Nephron (organoid): ENCODE measurements at regions not wholly inside any gene's neighbourhood (a gene's known extent, or its start where the extent isn't known, plus 50 kb on each side); places are given as distances from the start of the nearest gene placed in this dataset.
"Not testable (repeated sequence)": the region's sequence is repeated elsewhere in the genome, so short reads cannot be mapped to it uniquely, and the experiment has no call there.

Experiments used
- H3K27ac Mint-ChIP-seq, 3 experiments: 2 replicates each; pipeline ENCODE4 v1.8.0; 2020; ENCODE audit warnings: mixed read lengths in 3 of 3, mild to moderate bottlenecking in 2 of 3, moderate library complexity in 1 of 3
- H3K27me3 Mint-ChIP-seq: 2 replicates; pipeline ENCODE4 v1.8.0; 2021; ENCODE audit warnings: low read depth, mild to moderate bottlenecking, moderate library complexity, mixed read lengths
- H3K36me3 Mint-ChIP-seq: 2 replicates; pipeline ENCODE4 v1.8.0; 2020; ENCODE audit warnings: low read depth, mixed read lengths
- H3K4me1 Mint-ChIP-seq: 2 replicates; pipeline ENCODE4 v1.8.0; 2020; ENCODE audit warnings: mixed read lengths
- H3K4me3 Mint-ChIP-seq, 3 experiments: 2 replicates each; pipeline ENCODE4 v1.8.0; 2020; ENCODE audit warnings: mild to moderate bottlenecking in 3 of 3, mixed read lengths in 3 of 3, moderate library complexity in 2 of 3
- H3K9me3 Mint-ChIP-seq: 2 replicates; pipeline ENCODE4 v1.8.0; 2020; ENCODE audit warnings: mixed read lengths
- CTCF ChIP-seq, 3 experiments: fragments of 200-600 bp; sonication (generic); IDR thresholded peaks; one replicate each; pipeline ENCODE4 v1.5.0; 2021; ENCODE audit warnings: antibody characterized with exemption in 3 of 3; ENCODE audit not compliant: unreplicated experiment in 3 of 3

- H3K9me3 Mint-ChIP-seq = no peaks in the 10 kb centered on the region
Measured at GRCh38 chr20:47985092-47985850, 200.0 kb upstream of the SULF2 start.

GRCh38 chr20:47984437-47984836 is 199.2 kb upstream of the SULF2 start:
- H3K9me3 Mint-ChIP-seq = no peaks in the 10 kb centered on the region
- H3K27ac Mint-ChIP-seq = peak overlapping the region in 1 of 3 experiments; percentile 47
- H3K4me3 Mint-ChIP-seq = no peak overlapping the region
- TF ChIP-seq CTCF (IDR thresholded peaks at IDR 0.05; ENCODE audit: unreplicated experiment in 3 of 3) = no peak
- peaks cover 41% of the 10 kb centered on the region for H3K4me1 Mint-ChIP-seq
- peaks cover 13% of the 10 kb centered on the region for H3K27me3 Mint-ChIP-seq
- H3K36me3 Mint-ChIP-seq = no peaks in the 10 kb centered on the region

More at GRCh38 chr20:47985092-47985850, 200.0 kb upstream of the SULF2 start:
- no peaks in the 10 kb centered on the region for H3K36me3 Mint-ChIP-seq
- H3K27me3 Mint-ChIP-seq = peaks cover 13% of the 10 kb centered on the region
- no peak for TF ChIP-seq CTCF (IDR thresholded peaks at IDR 0.05; ENCODE audit: unreplicated experiment in 3 of 3)
- H3K4me3 Mint-ChIP-seq = no peak overlapping the region
- H3K4me1 Mint-ChIP-seq = peaks cover 43% of the 10 kb centered on the region
- H3K27ac Mint-ChIP-seq = no peak overlapping the region

DNA sequence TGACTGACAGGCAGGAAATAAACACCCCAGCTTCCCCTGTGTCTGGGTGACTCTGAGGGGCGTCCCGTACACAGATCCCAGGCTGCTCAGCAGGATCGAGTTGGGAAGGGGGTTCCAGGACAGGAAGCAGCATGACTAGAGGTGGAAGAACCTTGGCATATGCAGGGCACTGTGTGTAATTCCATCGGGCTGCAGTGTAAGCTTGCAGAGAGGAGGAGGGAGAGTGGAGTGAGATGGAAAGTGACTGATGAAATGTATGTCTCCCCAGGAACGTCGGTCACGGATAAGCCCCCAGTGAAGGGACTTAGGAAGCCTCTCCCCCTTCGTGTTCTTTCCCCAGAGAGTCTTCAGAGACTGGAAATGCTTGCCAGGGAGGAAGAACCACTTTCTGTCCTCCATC is 198.4 kb upstream of the SULF2 start:
- peak overlapping the region in 1 of 3 experiments; percentile 47 for H3K27ac Mint-ChIP-seq
- H3K36me3 Mint-ChIP-seq, H3K4me3 Mint-ChIP-seq, H3K9me3 Mint-ChIP-seq: not testable (repeated sequence)
- peaks cover 17% of the 10 kb centered on the region for H3K27me3 Mint-ChIP-seq
- H3K4me1 Mint-ChIP-seq = peaks cover 44% of the 10 kb centered on the region

DNA sequence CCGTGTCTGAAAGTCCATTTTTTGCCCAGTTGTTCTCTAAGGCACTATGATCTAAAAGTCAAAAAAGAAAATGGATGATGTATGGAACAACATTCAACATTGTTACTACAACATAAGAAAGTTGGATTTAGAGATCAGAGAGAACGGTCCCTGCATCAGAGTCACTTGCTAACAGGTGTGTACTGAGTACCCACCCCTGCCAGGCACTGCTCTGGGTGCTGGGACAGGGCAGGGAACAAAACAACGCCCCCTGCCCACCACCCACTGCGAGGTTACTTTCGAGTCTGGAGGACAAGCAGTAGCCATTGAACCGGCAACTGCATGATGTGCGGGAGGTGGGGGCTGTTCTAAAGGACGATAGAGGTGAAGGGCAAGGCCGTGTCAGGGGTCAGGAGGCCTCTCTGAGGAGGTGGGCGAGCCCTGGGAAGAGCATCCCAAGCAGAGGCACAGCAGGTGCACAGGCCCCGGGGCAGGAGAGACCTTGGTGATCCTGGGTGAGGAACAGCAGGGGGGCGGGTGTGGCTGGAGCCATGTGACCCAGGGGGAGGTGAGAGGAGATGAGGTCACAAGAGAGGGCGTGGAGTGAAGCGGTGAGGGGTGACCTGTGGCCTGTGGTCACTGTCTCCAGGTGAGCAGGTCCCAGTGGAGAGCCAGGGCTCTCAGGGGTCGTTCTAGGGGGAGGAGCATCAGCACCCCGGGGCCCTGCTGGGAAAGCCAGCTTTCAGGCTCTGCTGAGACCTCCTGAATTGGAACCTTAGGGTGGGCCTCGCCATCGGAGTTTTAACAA is 197.5 kb upstream of the SULF2 start:
- TF ChIP-seq CTCF (IDR thresholded peaks at IDR 0.05; ENCODE audit: unreplicated experiment in 3 of 3) = no peak
- no peaks in the 10 kb centered on the region for H3K36me3 Mint-ChIP-seq
- no peak overlapping the region for H3K4me3 Mint-ChIP-seq
- peak overlapping the region in 1 of 3 experiments; percentile 11 for H3K27ac Mint-ChIP-seq
- peaks cover 17% of the 10 kb centered on the region for H3K27me3 Mint-ChIP-seq
- H3K9me3 Mint-ChIP-seq = no peaks in the 10 kb centered on the region
- H3K4me1 Mint-ChIP-seq = peaks cover 46% of the 10 kb centered on the region

GRCh38 chr20:47981222-47981621 is 195.9 kb upstream of the SULF2 start:
- peaks cover 53% of the 10 kb centered on the region for H3K4me1 Mint-ChIP-seq
- no peak overlapping the region for H3K4me3 Mint-ChIP-seq
- TF ChIP-seq CTCF (IDR thresholded peaks at IDR 0.05; ENCODE audit: unreplicated experiment in 3 of 3) = no peak
- H3K27ac Mint-ChIP-seq = peak overlapping the region; percentile 18 to 58 (median 40)
- no peaks in the 10 kb centered on the region for H3K9me3 Mint-ChIP-seq
- H3K36me3 Mint-ChIP-seq = no peaks in the 10 kb centered on the region
- H3K27me3 Mint-ChIP-seq = peaks cover 16% of the 10 kb centered on the region

DNA sequence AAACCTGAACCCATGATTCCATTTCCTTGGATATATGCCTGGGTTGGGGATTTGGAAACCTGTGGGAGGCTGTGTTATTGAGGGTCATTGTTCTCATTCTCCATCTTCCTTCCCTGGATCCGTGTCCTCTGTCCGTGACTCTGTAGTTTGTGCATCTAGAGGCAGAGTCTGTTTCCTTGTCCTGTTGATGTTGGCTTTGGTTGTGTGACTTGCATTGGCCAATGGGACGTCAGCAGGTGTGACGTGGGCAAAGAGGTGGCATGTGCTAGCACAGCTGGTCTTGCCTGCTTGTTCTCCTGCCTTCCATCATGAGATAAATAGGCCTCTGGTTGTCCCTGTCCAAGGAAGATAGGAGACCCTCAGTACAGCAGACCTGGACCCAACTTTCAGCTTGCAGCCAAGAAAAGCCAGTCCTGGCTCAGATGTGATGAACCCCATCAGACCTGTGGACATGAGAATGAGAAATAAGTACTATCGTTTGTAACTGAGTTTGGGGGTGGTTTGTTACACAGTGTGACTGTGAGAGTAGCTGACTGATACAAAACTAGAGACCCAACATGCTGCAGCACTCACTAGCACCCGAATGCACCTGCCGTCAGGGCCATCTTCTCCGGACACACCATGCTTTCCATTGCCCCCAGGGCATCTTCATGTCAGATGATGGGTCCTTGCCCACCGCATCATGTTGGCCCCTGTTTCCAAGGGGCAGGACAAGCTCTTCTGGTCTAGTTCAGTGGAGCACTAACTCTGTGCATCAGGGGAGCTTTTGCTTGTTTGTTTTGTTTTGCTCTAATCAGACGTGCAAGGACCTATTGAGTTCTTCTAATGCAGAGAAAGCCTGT is 195.3 kb upstream of the SULF2 start:
- H3K36me3 Mint-ChIP-seq = no peaks in the 10 kb centered on the region
- H3K27me3 Mint-ChIP-seq = peaks cover 20% of the 10 kb centered on the region
- H3K4me1 Mint-ChIP-seq = peaks cover 53% of the 10 kb centered on the region
- peak overlapping the region; percentile 40 to 63 (median 58) for H3K27ac Mint-ChIP-seq
- no peak for TF ChIP-seq CTCF (IDR thresholded peaks at IDR 0.05; ENCODE audit: unreplicated experiment in 3 of 3)
- H3K9me3 Mint-ChIP-seq = no peaks in the 10 kb centered on the region
- H3K4me3 Mint-ChIP-seq = peak overlapping the region in 1 of 3 experiments; percentile 5

DNA sequence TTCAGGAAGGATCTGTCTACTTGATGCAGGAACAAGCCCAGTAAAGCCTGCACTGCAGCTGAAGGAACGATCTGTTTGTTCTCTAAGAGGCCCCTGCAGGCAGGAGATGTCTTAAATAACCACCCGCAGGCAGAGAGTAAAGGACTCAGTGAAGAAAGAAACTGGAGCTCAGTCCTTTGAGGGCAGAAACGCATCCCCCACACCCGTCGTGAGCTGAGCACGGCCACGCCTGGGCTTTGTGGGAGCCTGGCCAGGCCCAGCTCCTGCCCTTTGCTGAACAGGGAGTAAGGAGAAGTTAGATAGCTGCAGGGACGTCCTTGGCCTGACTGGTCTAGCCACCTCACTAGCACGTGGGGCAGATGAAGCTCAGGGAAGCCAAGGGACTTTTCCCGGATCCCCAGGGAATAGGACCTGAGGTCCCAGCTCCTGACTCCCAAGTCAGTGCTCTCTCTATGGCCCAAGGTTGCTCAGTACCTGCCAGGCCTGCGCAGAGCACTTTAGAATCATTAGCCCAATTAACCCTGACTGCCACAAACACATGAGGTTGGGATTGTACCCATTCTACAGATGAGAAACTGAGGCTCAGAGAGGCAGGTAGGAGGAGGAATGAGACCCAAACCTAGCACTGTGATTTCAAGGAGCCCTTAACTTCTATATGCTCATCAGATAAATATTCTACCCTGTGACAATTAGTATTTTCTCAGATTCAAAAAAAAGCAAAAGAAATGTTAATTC is 194.2 kb upstream of the SULF2 start:
- H3K27ac Mint-ChIP-seq = peak overlapping the region; percentile 81 to 83 (median 82)
- H3K4me3 Mint-ChIP-seq = peak overlapping the region in 1 of 3 experiments; percentile 5
- not testable (repeated sequence) for H3K9me3 Mint-ChIP-seq, H3K36me3 Mint-ChIP-seq
- H3K27me3 Mint-ChIP-seq = peaks cover 16% of the 10 kb centered on the region
- H3K4me1 Mint-ChIP-seq = peaks cover 57% of the 10 kb centered on the region
